Endothelial cell of umbilical vein (primary cell): ENCODE measurements at regions not wholly inside any gene's neighbourhood (a gene's known extent, or its start where the extent isn't known, plus 50 kb on each side); places are given as distances from the start of the nearest gene placed in this dataset.

ENCODE experiments used
- BruUV-seq: library from RNA; stranded (reverse); fragments of 400-500 nt; replicated peaks from 2 replicates; lab custom pipeline; 2021; lab: Mats Ljungman, UMichigan
- CTCF ChIA-PET: fragments of 300-600, 350-600 bp; sonication (Branson Sonifier 250); formaldehyde crosslinking; loops from one replicate; lab custom pipeline; 2021; ENCODE audit warnings: antibody characterized with exemption, inconsistent platforms; lab: Charles Lee
- POLR2A ChIA-PET: fragments of 300-600, 350-600 bp; sonication (Branson Sonifier 250); formaldehyde crosslinking; loops from one replicate; lab custom pipeline; 2021; ENCODE audit warnings: antibody characterized with exemption, inconsistent platforms; lab: Charles Lee
- DNase-seq: peaks from one replicate; pipeline ENCODE4 v3.0.0-alpha.2; 2011; ENCODE audit warnings: low read depth, low spot score
- FAIRE-seq: peaks from 2 replicates; lab custom pipeline; 2011; peaks lifted over from hg19 to GRCh38; lab: Jason Lieb, UNC
- H2AFZ ChIP-seq: 2 replicates; pipeline ENCODE4 v1.6.0; 2012; ENCODE audit warnings: low read depth, low read length, control low read depth, inconsistent platforms
- H3K27ac ChIP-seq: 2 replicates; pipeline ENCODE4 v1.5.1; 2011; ENCODE audit warnings: low read depth, mild to moderate bottlenecking, control low read depth, low read length, moderate library complexity; ENCODE audit not compliant: insufficient read depth
- H3K27me3 ChIP-seq, 2 experiments: 2 replicates each; pipeline versions ENCODE4 v1.6.0 to v1.6.1; 2011; ENCODE audit warnings: low read length in 2 of 2, mixed read lengths in 1 of 2; ENCODE audit not compliant: control insufficient read depth in 2 of 2, insufficient read depth in 2 of 2
- H3K36me3 ChIP-seq, 2 experiments: 2 replicates in 1 of 2; 3 replicates in 1 of 2; pipeline ENCODE4 v1.5.1; 2011; ENCODE audit warnings: low read length in 2 of 2, mild to moderate bottlenecking in 1 of 2, moderate library complexity in 1 of 2; ENCODE audit not compliant: control insufficient read depth in 2 of 2, insufficient read depth in 2 of 2; ENCODE audit errors: extremely low read depth in 1 of 2
- H3K4me1 ChIP-seq: 3 replicates; pipeline ENCODE4 v1.5.1; 2011; ENCODE audit warnings: mild to moderate bottlenecking, low read length; ENCODE audit not compliant: control insufficient read depth, insufficient read depth; ENCODE audit errors: extremely low read depth
- H3K4me2 ChIP-seq: 2 replicates; pipeline ENCODE4 v1.6.1; 2011; ENCODE audit warnings: low read length, control low read depth, mixed read lengths; ENCODE audit not compliant: insufficient read depth
- H3K4me3 ChIP-seq, 3 experiments: fragments of 200-600 bp in 1 of 3; sonication (generic), shearing (Covaris generic) in 1 of 3; replicated peaks in 1 of 3; 2 replicates each; pipeline ENCODE4 v1.5.1; 2011 to 2016; ENCODE audit warnings: control low read depth in 3 of 3, low read length in 3 of 3, mild to moderate bottlenecking in 2 of 3, inconsistent platforms in 1 of 3, low read depth in 1 of 3, moderate library complexity in 1 of 3; ENCODE audit not compliant: insufficient read depth in 1 of 3
- H3K79me2 ChIP-seq: 2 replicates; pipeline ENCODE4 v1.6.0; 2012; ENCODE audit warnings: low read length, inconsistent platforms; ENCODE audit not compliant: control insufficient read depth, insufficient read depth
- H3K9ac ChIP-seq: replicated peaks from 2 replicates; pipeline ENCODE3; 2011; ENCODE audit warnings: low read length, control low read depth; ENCODE audit not compliant: insufficient read depth; ENCODE audit errors: extremely low read depth
- H3K9me1 ChIP-seq: replicated peaks from 3 replicates; pipeline ENCODE4 v1.6.0; 2011; ENCODE audit warnings: mild to moderate bottlenecking, low read length; ENCODE audit not compliant: control insufficient read depth, insufficient read depth; ENCODE audit errors: extremely low read depth
- H3K9me3 ChIP-seq: replicated peaks from 2 replicates; pipeline ENCODE4 v1.5.1; 2012; ENCODE audit warnings: low read length, inconsistent platforms; ENCODE audit not compliant: control insufficient read depth, insufficient read depth
- H4K20me1 ChIP-seq: replicated peaks from 2 replicates; pipeline ENCODE3; 2011; ENCODE audit warnings: mild to moderate bottlenecking, low read length; ENCODE audit not compliant: control insufficient read depth, insufficient read depth; ENCODE audit errors: extremely low read depth
- CTCF ChIP-seq, 2 donors: IDR thresholded peaks; 1 replicate in 1 of 2; 2 replicates in 1 of 2; pipeline ENCODE4 v1.5.1; 2011; ENCODE audit warnings: low read length in 2 of 2, mild to moderate bottlenecking in 2 of 2, moderate library complexity in 2 of 2, control low read depth in 1 of 2, inconsistent platforms in 1 of 2, low read depth in 1 of 2; ENCODE audit not compliant: insufficient read depth in 1 of 2; ENCODE audit errors: extremely low read depth in 1 of 2
- EZH2 ChIP-seq: IDR thresholded peaks from 2 replicates; pipeline ENCODE4 v1.6.1; 2012; ENCODE audit warnings: borderline replicate concordance, low read depth, mild to moderate bottlenecking, moderate library complexity, low read length, inconsistent platforms; ENCODE audit not compliant: severe bottlenecking
- FOS ChIP-seq: IDR thresholded peaks from 2 replicates; pipeline ENCODE4 v1.6.1; 2011; ENCODE audit warnings: mild to moderate bottlenecking, low read length, moderate library complexity, borderline replicate concordance; ENCODE audit not compliant: insufficient read depth
- GATA2 ChIP-seq: IDR thresholded peaks from 2 replicates; pipeline ENCODE4 v1.7.0; 2011; ENCODE audit warnings: low read depth, mild to moderate bottlenecking, moderate library complexity, mixed read lengths, low read length; ENCODE audit not compliant: insufficient read length, insufficient read depth
- JUN ChIP-seq: IDR thresholded peaks from 2 replicates; pipeline ENCODE4 v1.6.1; 2011; ENCODE audit warnings: borderline replicate concordance, low read depth; ENCODE audit not compliant: insufficient read length, insufficient read depth
- MYC ChIP-seq: IDR thresholded peaks from one replicate; pipeline ENCODE4 v1.6.1; 2011; ENCODE audit warnings: mild to moderate bottlenecking, low read depth, low read length
- POLR2A ChIP-seq: IDR thresholded peaks from 2 replicates; pipeline ENCODE4 v1.6.1; 2012; ENCODE audit warnings: low read depth, mild to moderate bottlenecking, control low read depth, low read length
- POLR2AphosphoS5 ChIP-seq: IDR thresholded peaks from 2 replicates; pipeline ENCODE4 v1.6.1; 2012; ENCODE audit warnings: low read depth, mild to moderate bottlenecking, control low read depth, low read length, moderate library complexity; ENCODE audit not compliant: insufficient read depth
- dilution Hi-C: fragments of 300-500 bp; cut with MboI; formaldehyde crosslinking; loops from one replicate; pipeline ENCODE4 v1.15.0; 2019; ENCODE audit warnings: low sequenced_read_pairs; ENCODE audit not compliant: extremely low pct_ligation_motif_present
- intact Hi-C: fragments of 100-400 bp; cut with micrococcal nuclease; formaldehyde crosslinking; loops from one replicate; pipeline ENCODE4 v1.10.0; 2022
- TF ChIP-seq, protein P1 (sequence below): IDR thresholded peaks from 2 replicates; pipeline ENCODE4 v1.6.1; 2011; ENCODE audit not compliant: insufficient read depth, insufficient read length

DNA sequence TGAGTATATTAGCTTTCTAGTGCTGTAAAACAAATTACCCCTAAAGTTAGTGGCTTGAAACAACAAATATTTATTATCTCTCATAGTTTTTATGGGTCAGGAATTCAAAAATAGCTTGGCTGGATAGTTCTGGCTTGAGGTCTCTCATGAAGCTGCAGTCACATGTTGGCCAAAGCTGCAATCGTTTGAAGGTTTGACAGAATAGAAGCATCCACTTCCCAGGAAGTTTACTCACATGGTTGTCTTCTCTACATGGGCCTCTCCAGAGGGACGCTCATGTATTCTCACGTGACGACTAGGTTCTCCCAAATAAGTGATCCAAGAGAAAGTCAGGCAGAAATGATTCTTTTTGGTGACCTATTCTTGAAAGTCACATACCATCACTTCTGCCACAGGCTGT, 99.1 kb downstream of the NIBAN1 start:
- intact Hi-C loops = no loop called here
- no peak overlapping the region for H3K27ac ChIP-seq

More for the DNA sequence above, 99.1 kb downstream of the NIBAN1 start:
- H3K4me3 ChIP-seq = no peak overlapping the region
- H3K27me3 ChIP-seq = no peaks in the 10 kb centered on the region
- H3K4me2 ChIP-seq = no peak overlapping the region
- FAIRE-seq (no peak), DNase-seq (no peak)
- H3K9ac ChIP-seq = no peak overlapping the region
- TF ChIP-seq JUN (no peak), CTCF (IDR thresholded peaks at IDR 0.05; ENCODE audit: extremely low read depth in 1 of 2, insufficient read depth in 1 of 2, low read depth in 1 of 2, low read length in 2 of 2) (no peak), EZH2 (no peak), FOS (no peak), GATA2 (no peak), POLR2A (no peak), POLR2AphosphoS5 (no peak), MYC (no peak)
- TF ChIP-seq, protein P1, sequence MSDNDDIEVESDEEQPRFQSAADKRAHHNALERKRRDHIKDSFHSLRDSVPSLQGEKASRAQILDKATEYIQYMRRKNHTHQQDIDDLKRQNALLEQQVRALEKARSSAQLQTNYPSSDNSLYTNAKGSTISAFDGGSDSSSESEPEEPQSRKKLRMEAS = no peak
- no peaks in the 10 kb centered on the region for H3K9me3 ChIP-seq
- no peaks in the 10 kb centered on the region for H3K9me1 ChIP-seq
- no peaks in the 10 kb centered on the region for H3K36me3 ChIP-seq
- H4K20me1 ChIP-seq = no peaks in the 10 kb centered on the region
- BruUV-seq = no TSS peak
- H3K79me2 ChIP-seq = no peaks in the 10 kb centered on the region
- H3K4me1 ChIP-seq = no peaks in the 10 kb centered on the region
- dilution Hi-C loops = no loop called here
- ChIA-PET CTCF (interaction anchor here (1.2 kb wide), 1 partner anchor 107 kb away, joined by 4 read pairs; no protein-coding TSS in a partner anchor), POLR2A (no interaction called here)
- no peak overlapping the region for H2AFZ ChIP-seq
